ENCODE measurements at regions not wholly inside any gene's neighbourhood (a gene's known extent, or its start where the extent isn't known, plus 50 kb on each side); places are given as distances from the start of the nearest gene placed in this dataset.

DNA sequence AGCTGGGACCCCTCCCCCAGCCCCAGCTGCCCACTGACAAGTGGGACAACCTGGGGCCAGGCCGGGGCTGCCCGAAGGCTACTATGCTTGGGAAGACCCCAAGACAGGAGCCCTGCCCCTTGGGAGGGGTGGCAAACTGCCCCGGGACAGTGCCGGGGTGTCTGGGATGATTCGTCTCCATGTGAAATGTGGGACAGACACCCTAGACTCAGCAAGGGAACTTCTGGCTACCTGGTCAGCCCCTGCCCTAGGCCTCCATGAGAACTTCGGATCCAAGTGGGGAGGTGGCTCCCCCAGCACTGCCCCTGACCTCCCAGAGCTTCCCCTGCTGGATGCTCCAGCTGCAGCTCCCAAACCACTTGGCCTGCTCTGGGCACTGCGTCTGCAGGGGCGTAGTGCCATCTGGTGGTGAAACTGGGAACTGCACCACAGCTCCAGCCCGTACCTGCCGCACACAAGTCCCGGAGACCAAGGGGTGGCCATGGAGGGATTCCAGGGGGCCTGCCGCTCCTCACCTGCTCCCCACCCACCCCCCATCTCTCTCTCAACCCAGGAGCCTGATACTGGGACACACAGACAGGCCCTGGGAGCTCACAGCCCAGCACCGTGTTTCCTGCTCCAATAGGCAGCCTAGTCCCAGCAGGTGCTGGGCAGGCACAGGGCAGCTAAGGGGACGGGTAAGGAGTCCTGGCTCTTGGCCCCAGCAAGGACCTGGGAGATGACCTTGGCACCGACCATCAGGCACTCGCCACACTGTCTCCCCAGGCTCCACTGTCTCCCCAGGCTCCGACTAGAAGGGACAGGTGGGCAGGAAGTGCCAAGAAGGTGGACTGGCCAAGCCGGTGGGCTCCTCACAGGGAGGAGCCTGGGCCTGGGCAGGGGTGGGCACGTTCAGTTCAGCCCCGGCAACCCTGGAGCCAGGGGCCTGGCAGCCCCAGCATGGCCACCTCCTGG is 194.1 kb downstream of the IGLL1 start:
- TF ChIP-seq, protein P1, sequence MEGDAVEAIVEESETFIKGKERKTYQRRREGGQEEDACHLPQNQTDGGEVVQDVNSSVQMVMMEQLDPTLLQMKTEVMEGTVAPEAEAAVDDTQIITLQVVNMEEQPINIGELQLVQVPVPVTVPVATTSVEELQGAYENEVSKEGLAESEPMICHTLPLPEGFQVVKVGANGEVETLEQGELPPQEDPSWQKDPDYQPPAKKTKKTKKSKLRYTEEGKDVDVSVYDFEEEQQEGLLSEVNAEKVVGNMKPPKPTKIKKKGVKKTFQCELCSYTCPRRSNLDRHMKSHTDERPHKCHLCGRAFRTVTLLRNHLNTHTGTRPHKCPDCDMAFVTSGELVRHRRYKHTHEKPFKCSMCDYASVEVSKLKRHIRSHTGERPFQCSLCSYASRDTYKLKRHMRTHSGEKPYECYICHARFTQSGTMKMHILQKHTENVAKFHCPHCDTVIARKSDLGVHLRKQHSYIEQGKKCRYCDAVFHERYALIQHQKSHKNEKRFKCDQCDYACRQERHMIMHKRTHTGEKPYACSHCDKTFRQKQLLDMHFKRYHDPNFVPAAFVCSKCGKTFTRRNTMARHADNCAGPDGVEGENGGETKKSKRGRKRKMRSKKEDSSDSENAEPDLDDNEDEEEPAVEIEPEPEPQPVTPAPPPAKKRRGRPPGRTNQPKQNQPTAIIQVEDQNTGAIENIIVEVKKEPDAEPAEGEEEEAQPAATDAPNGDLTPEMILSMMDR (conservative IDR thresholded peaks at IDR 0.05; ENCODE audit: low read depth, low read length): peak; percentile 97
- TF ChIP-seq EZH2 (IDR thresholded peaks at IDR 0.05; ENCODE audit: borderline replicate concordance, low read depth, low read length, poor library complexity, severe bottlenecking): no peak
